ENCODE measurements at regions not wholly inside any gene's neighbourhood (a gene's known extent, or its start where the extent isn't known, plus 50 kb on each side); places are given as distances from the start of the nearest gene placed in this dataset.
"Not testable (repeated sequence)": the region's sequence is repeated elsewhere in the genome, so short reads cannot be mapped to it uniquely, and the experiment has no call there.

DNA sequence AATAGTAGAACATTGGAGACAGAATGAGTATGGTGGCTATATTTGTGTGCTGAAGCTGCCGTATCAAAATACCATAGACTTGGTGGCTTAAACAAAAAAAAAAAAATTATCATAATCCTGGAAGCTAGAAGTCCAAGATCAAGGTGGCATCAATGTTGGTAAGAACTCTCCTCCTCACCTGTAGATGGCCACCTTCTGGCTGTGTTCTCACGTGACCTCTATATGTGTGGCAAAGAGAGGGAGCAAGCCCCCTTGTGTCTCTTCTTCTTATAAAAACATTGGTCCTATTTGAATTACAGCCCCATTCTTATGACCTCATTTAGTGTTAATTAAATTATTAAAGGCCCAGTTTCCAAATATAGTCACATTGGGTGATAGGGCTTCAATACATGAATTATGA, 1640.9 kb upstream of the PCDH7 start:
- no peak for DNase-seq

GRCh38 chr4:29081234-29081955, 1638.8 kb upstream of the PCDH7 start:
- no peak for DNase-seq
- intact Hi-C loops (cut with DNase I), result no loop called here

More for the DNA sequence above, 1640.9 kb upstream of the PCDH7 start:
- intact Hi-C loops (cut with DNase I), result no loop called here

DNA sequence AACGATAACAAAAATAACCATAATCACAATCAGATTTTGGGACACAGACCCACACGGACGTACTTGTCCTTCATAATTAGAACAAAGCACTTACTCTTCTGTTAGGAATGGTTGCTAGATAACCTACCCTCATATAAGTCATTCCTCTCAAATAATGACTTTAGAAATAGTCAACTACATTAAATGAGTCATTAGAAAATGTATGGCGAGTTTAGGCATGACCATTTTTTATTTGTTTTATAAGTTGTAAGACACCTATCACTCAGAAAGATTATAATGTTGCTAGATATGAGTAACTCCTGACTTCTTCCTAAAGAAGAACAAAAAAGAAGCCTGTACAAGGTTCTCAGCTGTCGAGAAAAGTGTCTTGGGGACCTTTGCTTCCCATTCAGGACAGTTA, 1637.5 kb upstream of the PCDH7 start:
- intact Hi-C loops (cut with DNase I), result no loop called here

GRCh38 chr4:29085748-29086147, 1634.4 kb upstream of the PCDH7 start:
- intact Hi-C loops (cut with DNase I), result no loop called here
- DNase-seq, result no peak

More for the DNA sequence above, 1637.5 kb upstream of the PCDH7 start:
- DNase-seq, result no peak

- DNase-seq, result no peak
- intact Hi-C loops (cut with DNase I), result no loop called here
Measured at GRCh38 chr4:29104694-29105093, 1615.5 kb upstream of the PCDH7 start.

- intact Hi-C loops (cut with DNase I), result no loop called here
Measured at GRCh38 chr4:29113960-29114359, 1606.2 kb upstream of the PCDH7 start.

DNA sequence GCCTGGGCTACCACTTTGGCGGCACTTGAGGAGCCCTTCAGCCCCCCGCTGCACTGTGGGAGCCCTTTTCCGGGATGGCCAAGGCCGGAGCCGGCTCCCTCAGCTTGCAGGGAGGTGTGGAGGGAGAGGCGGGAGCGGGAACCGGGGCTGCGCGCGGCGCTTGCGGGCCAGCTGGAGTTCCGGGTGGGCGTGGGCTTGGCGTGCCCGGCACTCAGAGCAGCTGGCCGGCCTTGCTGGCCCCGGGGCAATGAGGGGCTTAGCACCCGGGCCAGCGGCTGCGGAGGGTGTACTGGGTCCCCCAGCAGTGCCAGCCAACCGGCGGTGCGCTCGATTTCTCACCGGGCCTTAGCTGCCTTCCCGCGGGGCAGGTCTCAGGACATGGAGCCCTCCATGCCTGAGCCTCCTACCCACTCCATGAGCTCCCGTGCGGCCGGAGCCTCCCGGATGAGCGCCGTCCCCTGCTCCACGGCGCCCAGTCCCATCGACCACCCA, 1602.9 kb upstream of the PCDH7 start:
- not testable (repeated sequence) for DNase-seq

More at GRCh38 chr4:29113960-29114359, 1606.2 kb upstream of the PCDH7 start:
- no peak for DNase-seq

GRCh38 chr4:29121586-29121985, 1598.6 kb upstream of the PCDH7 start:
- intact Hi-C loops (cut with DNase I), result no loop called here
- DNase-seq, result no peak

More for the DNA sequence above, 1602.9 kb upstream of the PCDH7 start:
- intact Hi-C loops (cut with DNase I), result not testable (repeated sequence)

GRCh38 chr4:29128810-29129209, 1591.4 kb upstream of the PCDH7 start:
- intact Hi-C loops (cut with DNase I), result no loop called here
- DNase-seq, result no peak

DNA sequence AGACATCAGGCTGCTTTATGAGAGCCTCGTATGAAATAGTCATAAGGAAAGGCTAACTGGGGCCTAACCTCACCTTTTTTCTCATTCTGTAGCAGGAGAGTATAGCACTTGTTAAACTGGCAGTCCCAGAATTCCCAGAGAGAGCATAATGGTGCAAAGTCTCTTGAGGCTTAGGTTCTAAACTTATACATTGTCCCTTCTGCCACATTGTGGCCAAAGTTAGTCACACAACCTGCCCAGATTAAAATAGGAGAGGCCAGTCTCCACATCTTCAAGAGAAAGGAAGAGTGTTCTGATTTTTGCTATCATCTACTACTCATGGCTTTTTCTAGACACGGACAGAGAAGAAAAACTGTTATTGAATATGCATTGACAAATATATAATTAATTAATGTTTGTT, 1588.9 kb upstream of the PCDH7 start:
- no peak for DNase-seq
- intact Hi-C loops (cut with DNase I), result no loop called here

DNA sequence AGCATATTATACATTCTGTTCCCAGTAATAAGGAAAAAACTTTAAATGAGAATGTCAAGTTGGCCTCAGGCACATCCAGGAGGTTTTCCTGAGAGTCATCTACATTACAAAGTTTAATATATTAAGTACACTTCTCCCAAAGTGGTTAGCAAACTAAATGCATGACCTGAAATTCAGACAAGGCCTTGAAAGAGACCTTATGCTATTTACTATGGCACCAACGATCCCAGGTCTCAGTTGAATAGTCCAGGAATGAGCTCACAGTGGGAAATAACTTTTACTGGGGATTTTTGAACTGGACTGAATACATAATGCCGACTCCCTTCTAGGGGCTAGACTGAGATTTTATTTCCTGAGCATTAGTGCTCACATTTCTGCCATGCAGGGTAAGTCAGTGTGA, 1577.5 kb upstream of the PCDH7 start:
- intact Hi-C loops (cut with DNase I), result no loop called here
- DNase-seq, result no peak

DNA sequence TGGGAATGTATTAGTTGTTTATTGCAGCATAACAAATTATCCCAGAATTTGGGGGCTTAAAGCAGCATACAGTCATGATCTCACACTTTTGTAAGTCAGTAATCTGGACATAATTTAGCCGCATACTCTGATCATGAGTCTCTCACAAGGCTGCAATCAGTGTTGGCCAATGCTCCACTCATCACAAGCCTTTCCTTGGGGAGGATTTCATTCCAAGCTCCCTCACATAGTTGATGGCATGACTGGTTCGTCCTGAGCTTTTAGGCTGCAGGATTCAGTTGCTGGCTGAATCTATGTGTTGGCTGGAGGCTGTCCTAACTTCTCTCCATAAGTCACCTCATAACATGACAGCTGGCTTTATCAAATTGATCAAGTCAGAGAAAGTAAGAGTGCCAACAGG, 1568.6 kb upstream of the PCDH7 start:
- DNase-seq, result no peak
- intact Hi-C loops (cut with DNase I), result no loop called here

DNA sequence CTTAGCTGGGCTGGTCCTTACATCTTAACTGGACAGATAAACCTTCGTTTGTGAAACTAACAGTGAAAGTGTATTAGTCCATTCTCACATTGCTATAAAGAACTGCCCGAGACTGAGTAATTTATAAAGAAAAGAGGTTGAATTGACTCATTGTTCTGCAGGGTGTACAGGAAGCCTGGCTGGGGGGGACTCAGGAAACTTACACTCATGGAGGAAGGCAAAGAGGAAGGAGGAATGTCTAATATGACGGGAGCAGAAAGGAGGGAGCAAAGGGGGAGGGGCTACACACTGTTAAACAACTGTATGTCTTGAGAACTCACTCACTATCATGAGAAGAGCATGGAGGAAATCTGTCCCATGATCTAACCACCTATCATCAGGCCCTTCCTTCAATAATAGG, 1566.5 kb upstream of the PCDH7 start:
- DNase-seq, result no peak
- intact Hi-C loops (cut with DNase I), result no loop called here

DNA sequence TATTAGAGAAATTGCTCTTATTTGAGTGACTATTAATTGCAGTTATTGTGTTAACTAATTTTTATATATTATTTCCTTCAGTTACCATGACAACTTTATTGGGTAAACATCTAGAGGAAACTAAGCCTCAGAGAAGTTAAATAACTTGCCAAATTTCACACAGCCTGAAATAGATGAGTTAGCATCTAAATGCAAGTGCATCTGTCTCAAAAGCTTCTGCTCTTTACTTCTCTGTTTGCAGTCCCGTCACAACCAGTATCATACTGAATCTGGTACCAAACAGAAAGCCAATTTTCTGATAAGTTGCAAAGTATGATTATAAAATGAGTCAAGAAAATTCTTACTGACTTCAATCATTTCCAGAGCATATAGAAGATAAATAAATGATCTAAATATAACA, 1544.9 kb upstream of the PCDH7 start:
- DNase-seq, result no peak
- intact Hi-C loops (cut with DNase I), result no loop called here

- DNase-seq, result no peak
- intact Hi-C loops (cut with DNase I), result no loop called here
Measured at GRCh38 chr4:29199025-29199424, 1521.1 kb upstream of the PCDH7 start.

GRCh38 chr4:29199485-29199884, 1520.7 kb upstream of the PCDH7 start:
- intact Hi-C loops (cut with DNase I), result no loop called here
- DNase-seq, result no peak

GRCh38 chr4:29213020-29213419, 1507.1 kb upstream of the PCDH7 start:
- intact Hi-C loops (cut with DNase I), result no loop called here
- no peak for DNase-seq

DNA sequence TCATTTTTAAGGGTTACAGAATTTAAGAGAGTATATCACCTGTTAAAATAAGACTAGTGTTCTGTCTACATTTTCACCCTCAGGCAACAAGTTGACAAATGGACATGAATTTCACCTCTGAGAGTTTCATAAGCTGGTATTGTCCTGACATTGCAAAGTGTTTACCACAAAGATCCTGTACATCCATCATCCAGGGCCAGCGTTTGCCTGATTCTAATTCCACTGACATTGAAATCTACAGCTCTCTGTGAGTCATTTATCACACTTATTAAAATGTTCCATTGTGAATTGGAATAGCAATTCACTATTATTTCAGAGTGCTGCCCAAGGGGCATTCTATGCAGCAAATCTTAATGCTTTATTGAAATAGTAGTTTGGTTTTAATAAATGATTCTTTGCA, 1499.4 kb upstream of the PCDH7 start:
- intact Hi-C loops (cut with DNase I), result no loop called here
- DNase-seq, result no peak

DNA sequence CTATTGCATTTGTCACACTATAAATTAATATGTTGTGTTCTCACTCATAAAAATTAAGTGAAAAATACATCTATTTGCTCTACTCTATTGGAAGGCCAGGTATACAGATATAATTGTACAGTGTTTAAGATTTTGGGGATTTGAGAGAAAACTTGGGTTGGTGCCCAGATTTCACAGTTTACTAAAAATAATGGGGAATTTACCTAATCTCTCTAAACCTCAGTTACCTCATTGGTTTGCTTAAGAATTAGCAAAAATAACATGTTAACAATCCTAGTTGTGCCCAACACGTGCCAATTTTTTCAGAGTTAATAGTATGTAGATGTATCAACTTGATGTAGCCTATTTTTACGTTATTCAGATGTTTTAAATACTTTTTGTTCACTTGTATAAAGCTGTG, 1495.3 kb upstream of the PCDH7 start:
- DNase-seq, result no peak
- intact Hi-C loops (cut with DNase I), result no loop called here

DNA sequence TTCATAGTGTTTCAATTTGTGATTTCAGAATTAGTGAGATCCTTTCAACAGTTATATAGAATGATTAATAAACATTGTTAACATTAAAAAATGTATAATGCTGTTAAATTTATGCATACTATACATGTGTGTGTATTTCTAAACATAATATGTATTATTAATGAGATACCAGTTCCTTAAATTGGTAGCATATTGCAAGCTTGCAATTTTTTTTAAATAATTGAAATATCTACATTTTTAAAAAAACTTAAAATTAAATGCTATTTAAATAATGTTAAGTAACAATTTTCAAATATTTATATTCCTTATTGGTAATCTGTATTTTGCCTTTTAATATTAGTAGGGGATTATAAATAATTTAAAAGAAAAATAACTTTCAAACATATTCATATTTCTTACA, 1479.5 kb upstream of the PCDH7 start:
- no peak for DNase-seq
- intact Hi-C loops (cut with DNase I), result no loop called here

GRCh38 chr4:29243054-29243453, 1477.1 kb upstream of the PCDH7 start:
- intact Hi-C loops (cut with DNase I), result no loop called here

More at GRCh38 chr4:29243054-29243453, 1477.1 kb upstream of the PCDH7 start:
- DNase-seq, result no peak

All from head of caudate nucleus (tissue), 42 donors.